Anterior cingulate cortex (tissue), 58 donors: ENCODE measurements at regions not wholly inside any gene's neighbourhood (a gene's known extent, or its start where the extent isn't known, plus 50 kb on each side); places are given as distances from the start of the nearest gene placed in this dataset.
A peak's percentile ranks its signal among the peaks of the same experiment; 100 is the strongest.

ENCODE experiments used
- DNase-seq, 58 donors: peaks; one replicate each; lab custom pipeline; 2025; lab: John Stamatoyannopoulos, UW

DNA sequence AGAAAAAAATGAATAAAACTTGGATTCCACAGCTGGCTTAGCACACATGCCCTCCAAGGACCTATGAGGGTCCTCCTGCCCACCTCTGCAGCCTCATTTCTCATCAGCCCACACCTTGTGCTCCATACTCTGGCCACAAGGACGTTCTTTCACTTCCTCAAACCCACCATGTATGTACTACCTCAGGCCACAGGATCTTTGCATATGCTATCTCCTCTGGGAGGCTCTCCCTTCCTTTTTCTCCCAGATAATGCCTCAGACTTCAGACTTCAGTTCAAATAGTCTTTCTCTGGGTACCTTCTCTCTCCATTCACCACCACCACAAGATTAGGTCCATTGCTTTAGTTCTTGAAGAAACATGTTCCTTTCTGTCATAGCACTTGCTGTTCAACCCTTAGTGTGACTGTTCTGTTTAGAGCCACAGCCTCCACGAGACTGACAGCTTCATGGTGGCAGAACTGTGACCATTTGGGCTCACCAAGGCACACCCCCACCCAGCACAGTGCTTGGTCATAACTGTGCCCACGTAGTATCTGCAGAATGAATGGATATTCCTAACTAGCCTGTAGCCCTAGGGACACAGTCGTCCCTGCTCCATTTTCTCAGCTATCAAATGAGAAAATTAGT lies 146.7 kb upstream of the LRFN2 start:
- no peak for DNase-seq

DNA sequence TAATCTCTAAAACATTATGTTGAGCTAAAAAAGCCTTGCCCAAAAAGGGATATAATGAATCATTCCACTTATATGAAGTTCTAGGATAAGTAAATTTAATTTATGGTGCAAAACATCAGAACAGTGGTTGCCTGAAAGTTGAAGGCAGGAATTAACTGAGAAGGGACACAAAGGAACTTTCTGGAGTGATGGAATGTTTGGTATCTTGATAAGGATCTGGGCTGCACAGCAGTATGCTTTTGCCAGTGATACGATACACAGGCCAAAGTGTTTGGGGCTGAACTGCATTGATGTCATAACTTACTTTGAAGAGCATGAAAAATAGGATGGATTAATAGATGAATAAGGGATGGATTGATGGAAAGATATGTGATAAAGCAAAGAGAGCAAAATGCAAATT lies 146.1 kb upstream of the LRFN2 start:
- DNase-seq, result no peak

- DNase-seq, result no peak
These were observed 145.7 kb upstream of the LRFN2 start for GRCh38 chr6:40732878-40733277.

DNA sequence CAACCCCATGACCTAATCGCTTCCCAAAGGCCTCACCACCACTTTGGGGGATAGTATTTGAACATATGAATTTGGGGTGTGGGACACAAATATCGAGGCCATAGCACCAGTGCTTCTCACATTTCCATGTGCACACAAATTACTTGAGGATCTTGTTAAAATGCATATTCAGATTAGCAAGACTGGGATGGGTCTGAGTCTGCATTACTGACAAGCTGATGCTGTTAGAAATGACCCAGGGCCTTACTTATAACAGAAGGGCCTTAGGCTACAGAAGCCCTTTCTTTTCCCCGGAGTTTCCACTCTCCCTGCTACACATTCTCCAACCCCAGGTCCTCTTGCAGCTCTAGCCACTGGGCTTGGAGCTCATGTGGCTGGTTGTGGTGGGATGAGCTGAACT lies 141.5 kb upstream of the LRFN2 start:
- no peak for DNase-seq

DNA sequence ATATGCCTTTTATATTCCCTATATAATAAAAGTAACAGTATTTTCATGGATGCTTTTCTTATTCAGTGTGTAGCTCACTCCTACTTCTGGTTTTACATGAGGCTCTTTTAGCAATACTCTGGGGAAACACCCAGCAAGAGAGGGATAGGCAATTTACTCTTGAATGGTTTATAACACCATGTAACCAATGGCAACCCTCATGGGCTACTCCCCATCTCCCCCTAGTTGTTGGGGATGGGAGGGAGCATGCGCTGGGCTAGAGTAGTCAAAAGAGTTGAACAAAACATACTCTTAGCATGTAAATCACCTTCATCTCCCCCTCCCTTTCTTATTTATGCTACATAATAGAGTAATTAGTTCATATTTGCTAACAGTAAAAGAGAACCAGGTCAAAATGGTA lies 140.1 kb upstream of the LRFN2 start:
- no peak for DNase-seq

DNA sequence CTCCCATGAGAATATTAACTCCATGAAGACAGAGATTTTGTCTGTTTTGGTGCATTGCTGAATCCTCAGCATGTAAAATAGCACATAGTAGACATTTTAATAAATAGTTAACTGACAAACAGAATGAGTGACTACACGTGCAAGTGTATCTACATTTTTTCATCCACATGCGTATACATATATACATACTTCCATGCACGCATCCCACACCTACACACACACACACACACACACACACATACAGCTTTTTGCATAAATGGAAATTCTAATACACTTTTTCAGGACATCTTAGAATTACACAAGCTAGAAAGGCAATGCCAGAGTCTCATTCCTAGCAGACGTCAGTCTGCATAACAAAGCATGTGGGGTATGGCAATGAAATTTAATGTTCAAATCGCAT lies 139.7 kb upstream of the LRFN2 start:
- no peak for DNase-seq

DNA sequence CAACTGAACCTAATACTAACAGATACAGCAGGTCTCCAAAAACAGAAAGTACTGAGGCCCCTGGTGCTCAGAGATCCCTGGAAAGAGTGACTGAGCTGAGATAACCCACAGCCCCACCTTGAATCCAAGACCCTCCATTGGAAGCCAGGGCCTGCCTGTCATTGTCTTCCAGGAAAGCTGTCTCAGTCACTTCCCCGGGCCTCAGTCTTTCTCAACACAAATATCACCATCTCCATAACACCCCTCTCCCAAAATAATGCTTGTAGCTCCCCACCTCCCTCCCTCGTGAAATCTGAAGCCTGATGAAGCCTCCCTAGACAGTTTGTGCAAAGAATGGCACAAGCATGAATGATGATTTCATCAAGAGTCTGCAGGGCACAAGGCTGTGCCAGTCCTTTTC lies 138.2 kb upstream of the LRFN2 start:
- no peak for DNase-seq

GRCh38 chr6:40724886-40725285 lies 137.7 kb upstream of the LRFN2 start:
- no peak for DNase-seq

DNA sequence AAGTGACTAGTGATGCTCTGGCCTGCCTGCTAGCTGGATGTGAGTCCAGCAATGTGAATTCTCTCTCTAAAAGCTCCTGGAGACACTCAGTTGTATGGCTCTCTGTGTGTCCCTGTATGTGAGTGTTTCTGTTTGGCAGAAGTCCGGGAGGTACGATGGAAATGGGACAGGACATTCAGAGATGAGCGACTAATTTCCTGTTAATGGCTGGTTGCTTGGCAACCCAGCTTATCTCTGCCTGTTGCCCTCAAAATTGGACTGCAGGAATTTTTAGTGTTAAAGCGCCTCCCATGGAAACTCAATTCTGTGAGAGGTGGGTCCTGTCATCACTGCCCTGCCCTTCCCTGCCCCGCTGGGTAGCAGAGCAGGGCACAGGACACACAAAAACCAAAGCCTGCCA lies 136.8 kb upstream of the LRFN2 start:
- DNase-seq, result peak in 3 of 58 donors; percentile 15 to 23 (median 23)

- DNase-seq, result no peak
These were observed 135.5 kb upstream of the LRFN2 start for GRCh38 chr6:40722553-40723258.

- no peak for DNase-seq
These were observed 134.9 kb upstream of the LRFN2 start for GRCh38 chr6:40722091-40722490.

DNA sequence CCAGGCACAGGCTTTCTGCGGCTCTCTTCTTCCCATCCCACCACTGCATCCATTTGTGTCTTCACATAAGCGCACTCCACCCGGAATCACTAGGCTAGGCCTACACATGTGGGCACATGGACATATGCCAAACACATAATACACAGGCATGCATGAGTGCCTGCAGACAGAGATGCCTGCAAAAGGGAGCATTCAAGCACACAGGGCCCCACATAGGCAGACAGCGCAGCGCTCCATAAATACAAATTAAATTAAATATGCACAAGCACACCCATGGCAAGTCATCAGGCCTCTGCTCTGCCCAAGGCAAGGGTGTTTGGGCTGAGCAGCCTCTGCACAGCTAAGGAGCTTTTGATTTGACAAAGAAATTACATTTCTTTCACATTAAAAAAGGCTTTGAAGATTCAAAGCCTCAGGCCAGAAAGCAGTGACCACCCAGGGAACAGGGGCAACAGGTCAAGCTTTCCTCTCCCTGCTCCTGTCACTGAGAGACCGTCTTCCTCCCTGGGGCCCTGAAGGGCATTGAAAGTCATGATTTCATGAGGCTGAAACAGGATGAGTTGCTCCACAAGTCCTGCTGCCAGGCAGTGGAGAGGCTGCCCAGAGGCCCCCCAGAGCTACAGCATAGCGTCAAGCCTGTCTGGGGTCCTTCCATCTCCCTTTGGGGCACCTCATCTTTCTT lies 134.2 kb upstream of the LRFN2 start:
- peak in 1 of 58 donors; percentile 9 for DNase-seq

DNA sequence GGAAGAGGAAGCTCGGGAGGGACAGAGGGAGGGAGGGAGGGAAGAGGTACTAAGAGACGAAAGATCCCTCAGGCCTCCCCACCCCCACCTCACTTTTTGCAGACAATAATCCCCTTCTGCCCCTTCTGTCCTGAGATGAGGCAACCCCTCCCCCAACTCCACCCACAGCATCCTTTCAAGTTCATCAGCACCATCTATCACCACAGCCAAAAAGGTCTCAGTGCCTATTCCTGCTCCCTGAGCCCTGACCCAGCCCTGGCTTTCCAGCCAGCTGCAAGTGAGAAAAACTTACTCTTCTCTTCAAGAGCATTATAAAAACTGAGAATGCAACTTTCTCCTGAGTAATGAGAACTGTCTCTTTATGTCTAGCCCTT lies 133.2 kb upstream of the LRFN2 start:
- no peak for DNase-seq

- DNase-seq, result peak in 7 of 58 donors; percentile 11 to 54 (median 38)
These were observed 132.7 kb upstream of the LRFN2 start for GRCh38 chr6:40719671-40720374.

DNA sequence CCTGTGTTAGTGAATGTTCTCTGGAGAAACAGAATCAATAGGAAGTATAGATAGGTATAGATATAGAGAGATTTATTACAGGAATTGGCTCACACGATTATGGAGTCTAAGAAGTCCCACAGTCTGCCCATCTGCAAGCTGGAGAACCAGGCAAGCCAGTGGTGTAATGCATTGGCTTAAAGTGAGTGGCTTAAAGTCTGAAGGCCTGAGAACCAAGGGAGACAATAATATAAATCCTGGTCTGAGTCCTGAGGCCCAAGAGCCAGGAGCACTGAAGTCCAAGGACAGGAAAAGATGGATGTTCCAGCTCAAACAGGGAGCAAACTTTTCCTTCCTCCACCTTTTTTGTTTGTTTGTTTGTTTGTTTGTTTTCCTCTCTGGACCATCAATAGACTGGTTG lies 131.2 kb upstream of the LRFN2 start:
- no peak for DNase-seq

DNA sequence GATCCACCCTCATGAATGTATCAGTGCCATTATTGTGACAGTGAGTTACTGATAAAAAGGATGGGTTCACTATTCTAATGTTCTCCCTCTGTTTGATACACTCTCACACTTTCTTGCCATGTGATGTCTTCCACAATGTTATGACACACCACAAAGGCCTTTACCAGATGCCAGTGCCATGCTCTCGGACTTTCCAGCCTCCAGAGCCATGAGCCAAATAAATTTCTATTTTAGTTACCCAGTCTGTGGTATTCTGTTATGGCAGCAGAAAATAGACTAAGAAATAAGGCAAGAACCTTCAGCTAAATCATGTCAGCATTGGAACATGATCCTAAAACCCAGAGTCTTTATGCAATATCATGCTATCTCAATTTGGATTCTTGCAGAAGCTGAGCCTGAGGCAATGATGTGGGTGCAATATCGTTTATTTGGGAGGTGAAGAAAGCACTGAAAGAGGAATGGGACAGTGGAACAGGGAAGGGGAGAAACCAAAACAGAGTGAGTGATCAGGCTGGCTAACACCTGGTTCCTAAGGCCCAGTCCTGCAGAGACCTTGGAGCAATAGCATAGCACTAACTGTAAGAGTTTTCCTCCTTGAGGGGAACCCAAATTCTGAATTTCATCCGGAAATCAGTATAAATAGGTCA lies 130.4 kb upstream of the LRFN2 start:
- no peak for DNase-seq

GRCh38 chr6:40715570-40716403 lies 128.6 kb upstream of the LRFN2 start:
- no peak for DNase-seq

DNA sequence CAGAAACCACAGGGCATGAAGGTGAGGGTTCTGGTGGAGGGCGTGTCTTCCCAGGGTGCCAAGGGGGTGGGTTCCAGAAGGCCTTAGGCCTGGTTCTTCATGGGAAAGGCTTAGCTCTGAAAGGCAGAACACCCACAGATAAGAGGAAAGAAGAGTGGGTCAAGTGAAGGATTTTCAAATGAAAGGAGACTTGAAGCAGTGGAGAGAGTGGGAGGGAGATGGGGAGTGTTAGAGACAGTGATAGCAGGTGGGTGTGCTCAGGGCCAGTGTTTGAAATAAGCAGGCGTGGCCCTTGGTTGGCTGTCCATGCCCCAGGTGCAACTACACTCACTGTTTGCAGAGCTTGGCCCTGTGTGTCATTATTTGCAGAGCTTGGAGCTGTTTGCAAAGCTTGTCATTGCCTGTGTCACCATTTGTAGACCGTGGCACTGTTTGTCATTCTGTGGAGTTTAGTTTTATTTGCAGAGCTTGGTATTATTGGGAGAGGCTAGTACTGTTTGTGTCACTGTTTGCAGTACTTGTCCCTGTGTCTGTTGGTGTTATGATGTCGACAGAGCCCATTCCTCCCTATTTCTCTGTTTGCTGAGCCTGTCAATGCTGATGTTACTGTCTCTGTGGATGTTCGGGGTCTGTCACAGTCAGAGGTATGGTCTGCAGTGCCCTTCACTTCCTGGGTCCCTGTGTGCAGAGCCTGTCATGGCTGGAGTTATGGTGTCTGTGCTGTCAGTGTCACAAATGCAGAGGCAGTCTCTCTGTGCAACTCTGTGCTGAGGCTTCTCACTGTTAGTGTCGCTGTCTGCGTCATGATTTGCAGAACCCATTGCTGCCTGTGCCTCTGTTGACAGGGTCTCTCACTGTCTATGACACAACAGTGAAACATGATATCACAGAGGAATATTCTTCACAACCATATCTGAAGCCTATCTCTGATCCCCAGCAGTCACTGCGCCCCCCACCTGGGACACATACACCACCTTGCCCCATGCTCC lies 127.7 kb upstream of the LRFN2 start:
- peak in 1 of 58 donors; percentile 37 for DNase-seq

DNA sequence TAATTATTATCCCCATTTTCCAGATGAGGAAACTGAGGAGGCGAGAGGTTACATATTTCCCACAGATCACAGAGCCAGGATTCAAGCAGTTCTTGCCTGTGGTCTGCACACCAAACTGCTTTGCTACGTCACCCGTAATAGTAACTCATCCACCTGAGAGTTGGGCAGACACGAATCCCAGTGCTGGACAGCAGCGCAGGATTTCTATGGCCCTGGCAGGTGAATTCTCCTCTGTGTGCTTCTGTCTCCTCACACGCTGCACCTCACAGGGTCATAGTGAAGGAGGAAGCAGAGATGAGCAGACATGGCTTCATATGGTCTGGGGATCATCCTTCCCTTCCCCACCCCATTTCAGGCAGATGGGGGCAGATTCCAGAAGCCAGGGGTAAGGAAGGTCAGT lies 127.0 kb upstream of the LRFN2 start:
- no peak for DNase-seq
